ENCODE measurements at regions not wholly inside any gene's neighbourhood (a gene's known extent, or its start where the extent isn't known, plus 50 kb on each side); places are given as distances from the start of the nearest gene placed in this dataset.

DNA sequence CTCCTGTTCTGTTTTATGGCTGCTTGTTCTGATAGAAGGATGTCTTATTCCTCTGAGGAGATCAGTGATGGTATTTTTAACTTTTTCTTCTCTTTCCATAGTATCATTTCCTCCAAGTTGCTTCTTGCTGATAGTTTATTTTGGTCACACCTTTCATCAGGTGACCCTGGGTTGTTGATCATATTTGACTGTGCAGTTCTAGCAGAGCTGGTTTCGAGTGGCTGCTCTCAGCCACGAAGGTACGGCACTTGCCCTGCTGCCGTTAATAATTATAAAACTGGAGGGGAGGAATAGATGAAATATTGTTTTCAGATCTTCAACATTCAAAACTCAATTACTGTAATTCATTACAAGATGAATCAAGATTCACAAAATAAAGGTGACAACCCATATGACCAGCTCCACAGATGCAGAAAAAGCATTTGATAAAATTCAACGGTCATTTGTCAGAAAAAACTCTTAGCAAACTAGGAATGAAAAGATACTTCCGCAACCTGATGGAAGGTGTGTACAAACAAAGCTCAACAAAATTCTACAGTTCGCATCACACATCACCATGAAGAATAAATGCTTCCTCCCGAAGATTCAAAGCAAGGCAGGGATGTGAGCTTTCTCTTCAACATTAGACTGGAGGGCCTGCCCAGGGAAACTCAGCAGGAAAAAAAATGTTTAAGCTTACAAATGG, 59.2 kb upstream of the RTL6 start:
- no peak overlapping the region for H3K4me3 ChIP-seq (ENCODE audit: low read length)
- H3K9me3 ChIP-seq (ENCODE audit: control insufficient read depth, low read depth, low read length), result no peaks in the 10 kb centered on the region
- H3K36me3 ChIP-seq (ENCODE audit: control insufficient read depth, low read depth, low read length), result no peaks in the 10 kb centered on the region
- no peak overlapping the region for H3K9ac ChIP-seq (ENCODE audit: low read length)
- H3K27me3 ChIP-seq (ENCODE audit: control insufficient read depth, insufficient read depth, low read length), result no peaks in the 10 kb centered on the region
- H3K4me1 ChIP-seq (ENCODE audit: control insufficient read depth, low read depth, low read length), result no peaks in the 10 kb centered on the region
- no peak overlapping the region for H3K27ac ChIP-seq (ENCODE audit: low read length)

DNA sequence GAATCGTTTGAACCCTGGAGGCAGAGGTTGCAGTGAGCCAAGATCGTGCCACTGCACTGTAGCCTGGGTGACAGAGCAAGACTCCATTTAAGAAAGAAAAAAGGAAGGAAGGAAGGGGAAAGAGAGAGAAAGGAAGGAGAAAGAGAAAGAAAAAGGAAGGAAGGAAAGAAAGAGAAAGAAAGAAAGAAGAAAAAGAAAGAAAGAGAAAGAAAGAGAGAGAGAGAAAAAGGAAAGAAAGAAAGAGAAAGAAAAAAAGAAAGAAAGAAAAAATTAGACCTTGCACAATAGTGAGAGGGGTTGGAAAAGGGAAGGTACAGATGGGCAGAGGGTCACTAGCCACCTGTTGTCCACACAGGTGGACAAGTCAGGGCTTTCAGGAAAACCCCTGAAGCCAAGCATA, 57.6 kb upstream of the RTL6 start:
- H3K27me3 ChIP-seq (ENCODE audit: control insufficient read depth, insufficient read depth, low read length), result no peaks in the 10 kb centered on the region
- no peak overlapping the region for H3K27ac ChIP-seq (ENCODE audit: low read length)
- H3K36me3 ChIP-seq (ENCODE audit: control insufficient read depth, low read depth, low read length), result no peaks in the 10 kb centered on the region
- H3K9me3 ChIP-seq (ENCODE audit: control insufficient read depth, low read depth, low read length), result no peaks in the 10 kb centered on the region
- no peaks in the 10 kb centered on the region for H3K4me1 ChIP-seq (ENCODE audit: control insufficient read depth, low read depth, low read length)
- no peak overlapping the region for H3K9ac ChIP-seq (ENCODE audit: low read length)
- H3K4me3 ChIP-seq (ENCODE audit: low read length), result no peak overlapping the region

DNA sequence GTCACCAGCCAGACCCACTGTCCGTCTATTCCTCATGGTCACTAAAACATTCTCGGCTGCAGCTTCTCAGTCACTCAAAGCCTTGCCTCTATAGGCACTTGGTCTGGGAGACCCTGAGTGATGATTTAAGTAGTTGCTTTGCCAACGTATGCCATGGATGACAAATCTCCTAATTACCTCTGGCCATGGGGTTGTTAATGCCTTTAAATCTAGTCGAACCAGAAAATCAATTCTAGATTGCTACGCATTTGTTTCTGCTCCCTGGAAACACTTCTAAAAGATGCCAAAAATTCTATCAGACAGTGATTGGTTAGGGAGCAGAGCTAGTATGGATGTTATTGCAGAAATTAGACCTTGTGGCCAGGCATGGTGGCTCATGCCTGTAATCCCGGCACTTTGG, 57.0 kb upstream of the RTL6 start:
- no peaks in the 10 kb centered on the region for H3K27me3 ChIP-seq (ENCODE audit: control insufficient read depth, insufficient read depth, low read length)
- H3K9ac ChIP-seq (ENCODE audit: low read length), result no peak overlapping the region
- no peak overlapping the region for H3K4me3 ChIP-seq (ENCODE audit: low read length)
- no peak overlapping the region for H3K27ac ChIP-seq (ENCODE audit: low read length)
- H3K9me3 ChIP-seq (ENCODE audit: control insufficient read depth, low read depth, low read length), result no peaks in the 10 kb centered on the region
- H3K4me1 ChIP-seq (ENCODE audit: control insufficient read depth, low read depth, low read length), result no peaks in the 10 kb centered on the region
- no peaks in the 10 kb centered on the region for H3K36me3 ChIP-seq (ENCODE audit: control insufficient read depth, low read depth, low read length)

GRCh38 chr22:44554411-44554810, 56.4 kb upstream of the RTL6 start:
- H3K36me3 ChIP-seq (ENCODE audit: control insufficient read depth, low read depth, low read length), result no peaks in the 10 kb centered on the region

GRCh38 chr22:44550711-44551491, 52.9 kb upstream of the RTL6 start:
- Histone ChIP-seq H3K27ac (ENCODE audit: low read length) (no peak overlapping the region), H3K9ac (ENCODE audit: low read length) (no peak overlapping the region), H3K9me3 (ENCODE audit: control insufficient read depth, low read depth, low read length) (no peaks in the 10 kb centered on the region), H3K36me3 (ENCODE audit: control insufficient read depth, low read depth, low read length) (no peaks in the 10 kb centered on the region), H3K4me3 (ENCODE audit: low read length) (no peak overlapping the region), H3K4me1 (ENCODE audit: control insufficient read depth, low read depth, low read length) (peaks cover 15% of the 10 kb centered on the region), H3K27me3 (ENCODE audit: control insufficient read depth, insufficient read depth, low read length) (no peaks in the 10 kb centered on the region)

More at GRCh38 chr22:44554411-44554810, 56.4 kb upstream of the RTL6 start:
- Histone ChIP-seq H3K27ac (ENCODE audit: low read length) (no peak overlapping the region), H3K4me1 (ENCODE audit: control insufficient read depth, low read depth, low read length) (no peaks in the 10 kb centered on the region), H3K9ac (ENCODE audit: low read length) (no peak overlapping the region), H3K4me3 (ENCODE audit: low read length) (no peak overlapping the region), H3K9me3 (ENCODE audit: control insufficient read depth, low read depth, low read length) (no peaks in the 10 kb centered on the region), H3K27me3 (ENCODE audit: control insufficient read depth, insufficient read depth, low read length) (no peaks in the 10 kb centered on the region)

DNA sequence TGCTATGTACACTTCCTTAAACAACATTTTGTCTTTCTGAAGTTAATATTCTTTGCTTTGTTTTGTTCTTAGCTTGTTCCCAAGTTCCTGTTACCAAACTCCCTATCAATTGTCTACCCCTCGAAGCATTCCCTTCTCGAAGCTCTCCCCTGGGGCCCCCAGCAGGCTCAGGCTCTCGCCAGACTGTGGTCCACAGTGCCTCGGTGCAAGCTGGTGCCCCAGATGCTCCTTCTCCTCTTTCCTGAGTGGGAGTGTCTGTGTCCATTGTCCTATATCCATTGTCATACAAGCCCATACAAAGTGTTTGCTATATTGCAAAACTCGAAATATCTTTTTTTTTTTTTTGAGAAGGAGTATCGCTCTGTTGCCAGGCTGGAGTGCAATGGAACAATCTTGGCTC, 51.7 kb upstream of the RTL6 start:
- H3K27me3 ChIP-seq (ENCODE audit: control insufficient read depth, insufficient read depth, low read length), result no peaks in the 10 kb centered on the region
- H3K4me3 ChIP-seq (ENCODE audit: low read length), result no peak overlapping the region
- H3K9me3 ChIP-seq (ENCODE audit: control insufficient read depth, low read depth, low read length), result no peaks in the 10 kb centered on the region
- H3K9ac ChIP-seq (ENCODE audit: low read length), result no peak overlapping the region
- no peaks in the 10 kb centered on the region for H3K36me3 ChIP-seq (ENCODE audit: control insufficient read depth, low read depth, low read length)
- H3K4me1 ChIP-seq (ENCODE audit: control insufficient read depth, low read depth, low read length), result peaks cover 21% of the 10 kb centered on the region
- no peak overlapping the region for H3K27ac ChIP-seq (ENCODE audit: low read length)

DNA sequence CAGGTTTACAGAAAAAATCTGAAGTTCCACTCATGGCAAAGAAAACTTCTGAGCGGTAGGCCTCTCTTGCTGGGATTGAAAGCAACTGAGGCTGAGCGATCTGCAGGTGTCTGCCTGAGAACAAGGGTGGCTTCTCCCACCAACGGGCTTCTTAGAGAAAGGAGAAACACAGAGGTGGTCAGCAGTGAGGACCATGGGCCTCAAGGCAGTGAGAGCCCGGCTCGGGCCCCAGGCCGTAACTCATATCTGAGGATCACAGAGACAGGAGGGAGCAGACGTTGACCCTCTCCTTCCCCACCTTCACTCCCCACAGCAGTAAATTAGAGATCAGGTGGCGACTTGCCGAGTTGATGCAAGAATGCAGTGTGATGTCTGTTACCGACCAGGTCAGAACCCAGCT, 50.9 kb upstream of the RTL6 start:
- Histone ChIP-seq H3K27ac (ENCODE audit: low read length) (no peak overlapping the region), H3K27me3 (ENCODE audit: control insufficient read depth, insufficient read depth, low read length) (no peaks in the 10 kb centered on the region), H3K36me3 (ENCODE audit: control insufficient read depth, low read depth, low read length) (no peaks in the 10 kb centered on the region)

More for the DNA sequence above, 50.9 kb upstream of the RTL6 start:
- peaks cover 21% of the 10 kb centered on the region for H3K4me1 ChIP-seq (ENCODE audit: control insufficient read depth, low read depth, low read length)
- H3K9me3 ChIP-seq (ENCODE audit: control insufficient read depth, low read depth, low read length), result no peaks in the 10 kb centered on the region
- H3K4me3 ChIP-seq (ENCODE audit: low read length), result no peak overlapping the region
- H3K9ac ChIP-seq (ENCODE audit: low read length), result no peak overlapping the region
